OCI-LY1 (cell line): ENCODE measurements at regions not wholly inside any gene's neighbourhood (a gene's known extent, or its start where the extent isn't known, plus 50 kb on each side); places are given as distances from the start of the nearest gene placed in this dataset.

ENCODE experiments used
- H2AFZ ChIP-seq: fragments of 200-600 bp; sonication (generic), shearing (Covaris generic); 2 replicates; pipeline ENCODE4 v1.6.0; 2014; ENCODE audit warnings: antibody characterized with exemption, mild to moderate bottlenecking, low read length
- H3F3A ChIP-seq: fragments of 200-600 bp; sonication (generic), shearing (Covaris generic); 2 replicates; pipeline ENCODE4 v1.6.0; 2014; ENCODE audit warnings: mild to moderate bottlenecking, antibody characterized with exemption, low read length, moderate library complexity; ENCODE audit not compliant: insufficient read depth
- H3K27ac ChIP-seq: fragments of 200-600 bp; sonication (generic); 2 replicates; pipeline ENCODE4 v1.5.1; 2014; ENCODE audit warnings: low read length, mixed run types, mild to moderate bottlenecking, low read depth; ENCODE audit not compliant: poor library complexity, severe bottlenecking
- H3K27me3 ChIP-seq: fragments of 200-600 bp; sonication (generic); 2 replicates; pipeline ENCODE4 v1.6.0; 2014; ENCODE audit warnings: antibody characterized with exemption, mild to moderate bottlenecking, low read length, moderate library complexity; ENCODE audit not compliant: insufficient read depth
- H3K36me3 ChIP-seq: fragments of 200-600 bp; sonication (generic); 2 replicates; pipeline ENCODE4 v1.6.1; 2014; ENCODE audit warnings: mild to moderate bottlenecking, antibody characterized with exemption, low read length, moderate library complexity, mixed read lengths; ENCODE audit not compliant: insufficient read depth
- H3K4me1 ChIP-seq: fragments of 200-600 bp; sonication (generic); 2 replicates; pipeline ENCODE4 v1.5.1; 2014; ENCODE audit warnings: mild to moderate bottlenecking, low read length, moderate library complexity; ENCODE audit not compliant: insufficient read depth, severe bottlenecking
- H3K4me2 ChIP-seq: fragments of 200-600 bp; sonication (generic), shearing (Covaris generic); 2 replicates; pipeline ENCODE4 v1.6.1; 2014; ENCODE audit warnings: low read length
- H3K4me3 ChIP-seq: fragments of 200-600 bp; sonication (generic); 2 replicates; pipeline ENCODE4 v1.5.1; 2014; ENCODE audit warnings: low read length, low read depth, mild to moderate bottlenecking, mixed read lengths; ENCODE audit not compliant: poor library complexity, severe bottlenecking
- H3K79me2 ChIP-seq: fragments of 200-600 bp; shearing (Covaris generic); 2 replicates; pipeline ENCODE4 v1.6.1; 2016; ENCODE audit warnings: mixed run types, low read length, mixed read lengths; ENCODE audit not compliant: insufficient read depth
- H3K9ac ChIP-seq: fragments of 200-600 bp; sonication (generic), shearing (Covaris generic); 2 replicates; pipeline ENCODE4 v1.6.1; 2014; ENCODE audit warnings: mild to moderate bottlenecking, low read length, mixed read lengths
- H3K9me2 ChIP-seq: fragments of 200-600 bp; sonication (generic), shearing (Covaris generic); 2 replicates; pipeline ENCODE4 v1.6.1; 2014; ENCODE audit warnings: low read depth, mild to moderate bottlenecking, low read length, mixed read lengths
- H3K9me3 ChIP-seq: fragments of 200-600 bp; shearing (Covaris generic); 2 replicates; pipeline ENCODE4 v1.6.1; 2014; ENCODE audit warnings: low read length, mixed read lengths
- H4K20me1 ChIP-seq: fragments of 200-600 bp; sonication (generic), shearing (Covaris generic); 2 replicates; pipeline ENCODE4 v1.6.0; 2016; ENCODE audit warnings: mild to moderate bottlenecking, low read length; ENCODE audit not compliant: insufficient read depth
- CTCF ChIP-seq: fragments of 200-600 bp; sonication (generic), shearing (Covaris generic); IDR thresholded peaks from 2 replicates; pipeline ENCODE4 v1.5.1; 2017; ENCODE audit warnings: mild to moderate bottlenecking, antibody characterized with exemption, low read length, moderate library complexity, mixed read lengths
- EZH2 ChIP-seq: fragments of 200-600 bp; sonication (generic), shearing (Covaris generic); IDR thresholded peaks from 2 replicates; pipeline ENCODE4 v1.8.0; 2017; ENCODE audit warnings: borderline replicate concordance, mixed run types, mild to moderate bottlenecking, antibody characterized with exemption, low read length, moderate library complexity, mixed read lengths

GRCh38 chr3:878746-879145 is 214.1 kb upstream of the CNTN6 start:
- no peaks in the 10 kb centered on the region for H4K20me1 ChIP-seq
- no peak overlapping the region for H3K9ac ChIP-seq
- H3K9me2 ChIP-seq: no peaks in the 10 kb centered on the region
- H3F3A ChIP-seq: no peaks in the 10 kb centered on the region
- H3K4me1 ChIP-seq: peaks cover 9% of the 10 kb centered on the region
- no peak overlapping the region for H3K27ac ChIP-seq
- H3K79me2 ChIP-seq: no peaks in the 10 kb centered on the region
- H3K4me3 ChIP-seq: no peak overlapping the region
- TF ChIP-seq EZH2 (no peak), CTCF (no peak)
- no peak overlapping the region for H3K4me2 ChIP-seq
- H3K27me3 ChIP-seq: no peaks in the 10 kb centered on the region
- H3K9me3 ChIP-seq: no peaks in the 10 kb centered on the region
- H2AFZ ChIP-seq: no peak overlapping the region
- no peaks in the 10 kb centered on the region for H3K36me3 ChIP-seq

- Histone ChIP-seq H3K79me2 (no peaks in the 10 kb centered on the region), H3K9me3 (no peaks in the 10 kb centered on the region), H3K27ac (no peak overlapping the region), H3F3A (no peaks in the 10 kb centered on the region), H3K4me3 (no peak overlapping the region), H3K9ac (no peak overlapping the region), H3K27me3 (no peaks in the 10 kb centered on the region), H4K20me1 (no peaks in the 10 kb centered on the region), H3K4me1 (peaks cover 9% of the 10 kb centered on the region), H3K4me2 (no peak overlapping the region), H3K9me2 (no peaks in the 10 kb centered on the region), H3K36me3 (no peaks in the 10 kb centered on the region), H2AFZ (no peak overlapping the region)
- no peak for TF ChIP-seq EZH2
- no peak for TF ChIP-seq CTCF
Measured at GRCh38 chr3:880371-880770, 212.5 kb upstream of the CNTN6 start.

- H3K27ac ChIP-seq: no peak overlapping the region
- TF ChIP-seq CTCF (no peak), EZH2 (no peak)
Measured at GRCh38 chr3:882533-882932, 210.3 kb upstream of the CNTN6 start.

More at GRCh38 chr3:882533-882932, 210.3 kb upstream of the CNTN6 start:
- Histone ChIP-seq H4K20me1 (no peaks in the 10 kb centered on the region), H3K79me2 (no peaks in the 10 kb centered on the region), H3K9ac (no peak overlapping the region), H3K4me1 (no peaks in the 10 kb centered on the region), H3K9me3 (no peaks in the 10 kb centered on the region), H3F3A (no peaks in the 10 kb centered on the region), H3K4me3 (no peak overlapping the region), H3K36me3 (no peaks in the 10 kb centered on the region), H3K9me2 (no peaks in the 10 kb centered on the region), H3K4me2 (no peak overlapping the region), H3K27me3 (no peaks in the 10 kb centered on the region), H2AFZ (0 out of 2 replicates have a peak overlapping the region, but pooled peaks have one; percentile 19)
